Medulla oblongata (tissue), 1 donor: ENCODE measurements at regions not wholly inside any gene's neighbourhood (a gene's known extent, or its start where the extent isn't known, plus 50 kb on each side); places are given as distances from the start of the nearest gene placed in this dataset.

ENCODE experiments used
- DNase-seq: peaks from one replicate; pipeline ENCODE4 v3.0.0-alpha.2; 2015; ENCODE audit errors: extremely low spot score

DNA sequence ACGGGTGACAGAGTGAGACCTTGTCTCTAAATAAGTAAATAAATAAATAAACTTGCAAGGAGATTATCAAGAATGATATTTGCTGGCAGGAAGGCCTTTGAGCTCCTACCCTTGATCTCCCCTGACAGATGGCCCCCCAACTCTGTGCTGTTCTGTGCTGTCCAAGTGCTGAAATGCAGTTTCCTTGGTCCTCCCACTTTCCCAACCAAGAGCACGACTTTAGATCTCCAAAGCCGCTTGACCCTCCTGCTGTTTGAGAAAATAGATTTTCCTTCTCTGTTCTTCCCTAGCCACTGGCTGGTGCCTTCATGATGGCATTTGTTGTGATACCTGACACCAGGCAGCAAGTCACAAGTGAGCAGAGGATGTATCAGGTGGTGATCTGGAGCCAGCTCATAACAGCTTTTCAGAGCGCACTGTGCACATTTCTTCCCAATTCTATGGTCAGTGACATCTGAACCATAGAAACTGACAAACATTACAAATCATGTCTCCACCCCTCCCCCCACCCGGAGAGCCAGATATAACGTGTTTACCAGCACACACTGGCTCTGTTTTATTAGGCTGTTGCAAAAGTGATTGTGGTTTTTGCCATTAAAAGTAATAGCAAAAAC, 80.0 kb upstream of the PUM3 start:
- DNase-seq: no peak

DNA sequence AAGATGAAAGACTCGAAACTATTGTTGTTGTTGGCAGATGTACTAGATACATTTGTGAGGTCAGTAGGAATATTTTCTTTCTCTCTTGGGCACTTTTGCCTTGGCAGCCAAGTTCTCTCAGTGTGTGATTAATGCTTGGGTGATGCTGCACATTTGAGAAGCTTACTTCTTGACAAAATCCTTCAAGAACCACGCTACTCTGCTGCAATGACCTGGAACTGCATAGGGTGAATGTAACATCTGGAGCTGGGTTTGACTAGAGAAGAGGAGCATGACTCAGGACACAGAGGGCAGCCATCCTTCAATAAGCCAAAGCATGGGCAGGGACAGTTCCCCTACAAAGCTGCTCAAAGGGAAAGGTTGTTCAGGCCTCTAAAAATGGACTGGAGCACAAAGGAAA, 75.5 kb upstream of the PUM3 start:
- peak; percentile 6 for DNase-seq

DNA sequence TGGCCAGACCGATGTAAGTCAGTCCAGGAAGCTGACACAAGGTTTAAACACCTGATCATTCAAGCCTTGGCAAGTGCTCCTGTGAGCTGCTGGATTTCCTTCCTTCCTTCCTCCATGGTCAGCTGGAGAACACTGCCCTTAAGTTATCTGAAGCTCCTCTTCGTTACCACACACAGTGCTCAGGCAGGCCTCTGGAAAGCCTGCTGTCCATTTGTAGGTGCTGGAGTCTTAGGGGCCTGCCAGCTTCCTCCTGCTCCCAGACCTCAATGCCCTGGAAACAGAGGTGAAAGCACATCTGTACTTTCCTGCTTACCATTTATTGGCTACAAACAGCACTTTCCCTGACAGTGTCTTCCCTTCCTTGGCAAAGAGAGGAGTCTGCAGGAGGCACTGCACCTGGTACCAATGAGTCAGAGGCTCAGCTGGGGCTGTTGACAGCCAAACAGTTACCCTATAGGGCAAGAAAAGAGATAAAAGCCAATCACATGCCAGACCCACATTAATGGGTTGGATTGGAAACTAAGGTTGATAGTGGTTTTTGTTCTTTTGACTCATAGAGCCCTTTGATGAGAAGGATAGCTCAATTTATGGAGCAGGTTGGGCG, 72.6 kb upstream of the PUM3 start:
- DNase-seq: no peak

DNA sequence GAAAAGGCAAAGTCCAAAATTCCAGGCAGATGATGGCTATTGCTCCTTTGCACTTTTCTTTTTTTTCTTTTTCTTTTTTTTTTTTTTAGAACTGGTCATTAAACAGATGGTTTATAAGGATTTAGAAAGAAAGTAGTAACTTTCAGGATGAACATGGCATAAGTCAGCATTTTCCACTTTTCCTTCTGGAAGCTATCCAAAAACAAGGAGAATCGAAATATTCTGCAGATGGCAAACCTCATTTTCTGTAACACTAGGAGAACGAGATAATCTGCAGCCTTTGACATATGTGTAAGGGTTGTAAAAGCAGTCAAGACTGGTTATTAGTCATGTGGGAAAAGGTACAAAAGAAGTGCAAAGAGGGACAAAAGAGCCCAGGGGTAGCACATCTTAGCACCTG, 69.1 kb upstream of the PUM3 start:
- DNase-seq: no peak

DNA sequence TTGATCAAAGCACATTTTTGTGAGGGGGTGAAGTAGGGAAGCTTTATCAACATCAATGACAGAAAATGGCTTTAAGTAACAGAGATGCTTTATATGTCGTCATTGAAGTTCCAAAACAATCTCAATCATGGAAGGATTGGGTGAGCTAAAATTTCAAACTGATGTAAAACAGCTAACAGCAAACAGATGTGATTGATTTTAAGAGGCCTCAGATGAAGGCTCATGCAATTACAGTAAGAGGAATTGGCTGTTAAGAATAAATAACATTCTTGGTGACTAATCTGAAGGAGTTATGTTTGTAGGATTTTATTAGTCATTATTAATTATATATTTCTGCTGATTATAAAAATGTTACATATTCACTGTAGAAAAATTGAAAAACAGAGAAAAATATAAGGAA, 63.5 kb upstream of the PUM3 start:
- DNase-seq: no peak

DNA sequence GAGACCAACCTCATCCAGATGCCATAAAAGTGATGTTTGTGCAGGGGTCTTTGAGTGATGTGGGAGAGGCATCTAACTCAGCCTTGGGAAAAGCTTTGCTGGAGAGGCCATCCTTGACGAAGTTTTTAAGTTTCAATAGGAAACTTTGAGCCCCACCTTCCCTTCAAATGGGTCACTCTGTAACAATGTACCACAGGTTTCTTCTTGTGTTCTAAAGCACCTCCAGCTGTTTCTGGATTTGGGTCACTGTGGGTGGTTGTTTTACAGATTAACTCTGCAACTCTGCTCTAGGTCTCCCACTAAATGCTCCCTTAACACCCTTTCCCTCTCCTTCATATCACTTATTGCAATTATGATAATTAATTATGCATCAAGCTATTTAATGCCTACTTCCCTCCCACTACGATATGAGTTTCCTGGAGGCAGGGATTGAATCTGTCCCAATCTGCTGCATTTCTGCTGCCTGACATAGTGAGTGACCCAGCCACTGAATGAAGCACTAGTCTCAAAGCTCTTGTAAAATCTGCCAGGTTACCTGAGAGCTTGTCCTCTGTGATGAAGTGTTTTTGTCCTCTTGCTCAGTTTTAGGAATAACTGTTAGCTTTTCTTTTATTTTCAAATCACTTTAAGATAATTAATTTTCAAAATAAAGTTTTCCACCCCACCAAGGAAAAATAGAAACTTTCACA, 60.5 kb upstream of the PUM3 start:
- no peak for DNase-seq
